C4-2B (cell line): ENCODE measurements at regions not wholly inside any gene's neighbourhood (a gene's known extent, or its start where the extent isn't known, plus 50 kb on each side); places are given as distances from the start of the nearest gene placed in this dataset.

Experiments used
- H3K27ac ChIP-seq: fragments of 450-650 bp; 2 replicates; pipeline ENCODE4 v1.5.1; 2017
- CTCF ChIP-seq: fragments of 450-650 bp; conservative IDR thresholded peaks from 2 replicates; pipeline ENCODE4 v1.5.1; 2017; ENCODE audit warnings: mild to moderate bottlenecking
- ZFX ChIP-seq: fragments of 450-650 bp; IDR thresholded peaks from 2 replicates; pipeline ENCODE4 v1.6.1; 2017

- no peak overlapping the region for H3K27ac ChIP-seq
- no peak for TF ChIP-seq ZFX
- no peak for TF ChIP-seq CTCF
These were observed 370.4 kb upstream of the PLXNA2 start for GRCh38 chr1:208614610-208615009.

GRCh38 chr1:208615371-208615770 is 371.2 kb upstream of the PLXNA2 start:
- TF ChIP-seq CTCF = no peak
- TF ChIP-seq ZFX = no peak
- H3K27ac ChIP-seq = no peak overlapping the region

GRCh38 chr1:208616776-208617175 is 372.6 kb upstream of the PLXNA2 start:
- TF ChIP-seq CTCF (no peak), ZFX (no peak)
- H3K27ac ChIP-seq = no peak overlapping the region

- TF ChIP-seq ZFX (no peak), CTCF (no peak)
- no peak overlapping the region for H3K27ac ChIP-seq
These were observed 384.1 kb upstream of the PLXNA2 start for GRCh38 chr1:208628022-208628914.

- TF ChIP-seq ZFX (no peak), CTCF (no peak)
- no peak overlapping the region for H3K27ac ChIP-seq
These were observed 386.9 kb upstream of the PLXNA2 start for GRCh38 chr1:208631092-208631491.

- no peak overlapping the region for H3K27ac ChIP-seq
- TF ChIP-seq CTCF (no peak), ZFX (no peak)
These were observed 387.3 kb upstream of the PLXNA2 start for GRCh38 chr1:208631506-208631905.

GRCh38 chr1:208634346-208635140 is 390.4 kb upstream of the PLXNA2 start:
- TF ChIP-seq CTCF = no peak
- no peak for TF ChIP-seq ZFX
- no peak overlapping the region for H3K27ac ChIP-seq
